GM21515 (cell line): ENCODE measurements at regions not wholly inside any gene's neighbourhood (a gene's known extent, or its start where the extent isn't known, plus 50 kb on each side); places are given as distances from the start of the nearest gene placed in this dataset.
"Not testable (repeated sequence)": the region's sequence is repeated elsewhere in the genome, so short reads cannot be mapped to it uniquely, and the experiment has no call there.

Experiments used
- ATAC-seq: cut with Tn5 transposase; IDR thresholded peaks from one replicate; pipeline ENCODE4 v1.9.1; 2021; ENCODE audit not compliant: unreplicated experiment

GRCh38 chr6:58067867-58068548, 750.6 kb downstream of the PRIM2 start:
- ATAC-seq = not testable (repeated sequence)

- no peak for ATAC-seq
These were observed 755.8 kb downstream of the PRIM2 start for GRCh38 chr6:58073263-58073662.

GRCh38 chr6:58090067-58090466, 772.6 kb downstream of the PRIM2 start:
- ATAC-seq = not testable (repeated sequence)

- not testable (repeated sequence) for ATAC-seq
These were observed 779.8 kb downstream of the PRIM2 start for GRCh38 chr6:58097251-58097650.

GRCh38 chr6:58113960-58114359, 796.5 kb downstream of the PRIM2 start:
- no peak for ATAC-seq

- ATAC-seq = not testable (repeated sequence)
These were observed 799.7 kb downstream of the PRIM2 start for GRCh38 chr6:58117162-58117561.

- ATAC-seq = not testable (repeated sequence)
These were observed 804.2 kb downstream of the PRIM2 start for GRCh38 chr6:58121616-58122015.

GRCh38 chr6:58123770-58124169, 806.3 kb downstream of the PRIM2 start:
- not testable (repeated sequence) for ATAC-seq

- not testable (repeated sequence) for ATAC-seq
These were observed 811.1 kb downstream of the PRIM2 start for GRCh38 chr6:58128549-58128948.

GRCh38 chr6:58129098-58129497, 811.7 kb downstream of the PRIM2 start:
- not testable (repeated sequence) for ATAC-seq

- ATAC-seq = not testable (repeated sequence)
These were observed 822.3 kb downstream of the PRIM2 start for GRCh38 chr6:58139746-58140145.

- not testable (repeated sequence) for ATAC-seq
These were observed 853.6 kb downstream of the PRIM2 start for GRCh38 chr6:58171025-58171424.

GRCh38 chr6:58181557-58182065, 864.2 kb downstream of the PRIM2 start:
- not testable (repeated sequence) for ATAC-seq

- ATAC-seq = not testable (repeated sequence)
These were observed 867.9 kb downstream of the PRIM2 start for GRCh38 chr6:58185300-58185699.

- ATAC-seq = not testable (repeated sequence)
These were observed 875.8 kb downstream of the PRIM2 start for GRCh38 chr6:58193209-58193608.

GRCh38 chr6:58198301-58198700, 880.9 kb downstream of the PRIM2 start:
- no peak for ATAC-seq

- not testable (repeated sequence) for ATAC-seq
These were observed 919.7 kb downstream of the PRIM2 start for GRCh38 chr6:58237124-58237523.

GRCh38 chr6:58238421-58238820, 921.0 kb downstream of the PRIM2 start:
- not testable (repeated sequence) for ATAC-seq

- not testable (repeated sequence) for ATAC-seq
These were observed 940.2 kb downstream of the PRIM2 start for GRCh38 chr6:58257625-58258024.

GRCh38 chr6:58290177-58290576, 972.7 kb downstream of the PRIM2 start:
- ATAC-seq = no peak

- ATAC-seq = not testable (repeated sequence)
These were observed 973.9 kb downstream of the PRIM2 start for GRCh38 chr6:58291319-58291718.

GRCh38 chr6:58307901-58308300, 990.5 kb downstream of the PRIM2 start:
- not testable (repeated sequence) for ATAC-seq

GRCh38 chr6:58332108-58332507, 1014.7 kb downstream of the PRIM2 start:
- not testable (repeated sequence) for ATAC-seq
